ENCODE measurements at regions not wholly inside any gene's neighbourhood (a gene's known extent, or its start where the extent isn't known, plus 50 kb on each side); places are given as distances from the start of the nearest gene placed in this dataset.

- H3K9ac ChIP-seq = no peak overlapping the region
- no peaks in the 10 kb centered on the region for H3K36me3 ChIP-seq (replicated peaks in 1 of 2; ENCODE audit: control insufficient read depth in 1 of 2, insufficient read depth in 2 of 2, low read length in 1 of 2)
- no peak overlapping the region for H3K4me3 ChIP-seq (ENCODE audit: low read depth in 2 of 2, low read length in 1 of 2)
- H3K4me1 ChIP-seq (ENCODE audit: control insufficient read depth in 1 of 2, insufficient read depth in 2 of 2, low read depth in 1 of 2, low read length in 1 of 2) = peaks cover 0 to 6% of the 10 kb centered on the region in 2 experiments; a peak in 1 of 4 replicates
- no peak overlapping the region for H2AFZ ChIP-seq (ENCODE audit: low read depth)
- CTCF ChIA-PET = interaction anchor here (0.6 kb wide), 1 partner anchor 12 kb away, joined by 4 read pairs; no protein-coding TSS in a partner anchor
- DNase-seq = no peak
- H4K20me1 ChIP-seq (ENCODE audit: insufficient read depth) = no peaks in the 10 kb centered on the region
- TF ChIP-seq IRF3 (IDR thresholded peaks at IDR 0.05; ENCODE audit: low read depth, low read length) (no peak), TEAD4 (IDR thresholded peaks at IDR 0.05; ENCODE audit: borderline replicate concordance, insufficient read depth) (no peak), NFIC (IDR thresholded peaks at IDR 0.05; ENCODE audit: borderline replicate concordance) (no peak), RFX5 (IDR thresholded peaks at IDR 0.05; ENCODE audit: low read length) (no peak), TCF12 (IDR thresholded peaks at IDR 0.05) (no peak), RCOR1 (IDR thresholded peaks at IDR 0.05; ENCODE audit: low read length) (no peak), GATA2 (CRISPR knock-in tag; IDR thresholded peaks at IDR 0.05) (no peak), USF2 (IDR thresholded peaks at IDR 0.05; ENCODE audit: borderline replicate concordance, low read depth, low read length) (no peak), NRF1 (IDR thresholded peaks at IDR 0.05; ENCODE audit: low read depth, low read length) (no peak), CTCF (IDR thresholded peaks at IDR 0.05) (no peak), YY1 (IDR thresholded peaks at IDR 0.05; ENCODE audit: low read depth) (no peak), TAF1 (IDR thresholded peaks at IDR 0.05; ENCODE audit: borderline replicate concordance, low read depth, low read length) (no peak), GABPA (IDR thresholded peaks at IDR 0.05; ENCODE audit: low read depth) (no peak), JUND (IDR thresholded peaks at IDR 0.05) (no peak), RAD21 (IDR thresholded peaks at IDR 0.05; ENCODE audit: low read length) (no peak), POLR2AphosphoS5 (IDR thresholded peaks at IDR 0.05; ENCODE audit: low read depth, low read length) (no peak), EZH2phosphoT487 (IDR thresholded peaks at IDR 0.05; ENCODE audit: borderline replicate concordance, low read depth) (no peak), PBX3 (IDR thresholded peaks at IDR 0.05) (no peak)
- no peaks in the 10 kb centered on the region for H3K9me3 ChIP-seq
- no peak overlapping the region for H3K4me2 ChIP-seq
- H3K27me3 ChIP-seq (ENCODE audit: insufficient read depth) = no peaks in the 10 kb centered on the region
- POLR2A ChIA-PET = no interaction called here
- no peaks in the 10 kb centered on the region for H3K79me2 ChIP-seq (ENCODE audit: insufficient read depth)
- no peaks in the 10 kb centered on the region for H3K9me2 ChIP-seq
- no peak overlapping the region for H3K27ac ChIP-seq (ENCODE audit: low read depth in 2 of 2, low read length in 1 of 2)
- peaks cover 14% of the 10 kb centered on the region for H3F3A ChIP-seq (replicated peaks; ENCODE audit: insufficient read depth)
Measured at GRCh38 chr20:10729785-10730184, 56.0 kb upstream of the JAG1 start.
